Testis (tissue), 2 donors: ENCODE measurements at regions not wholly inside any gene's neighbourhood (a gene's known extent, or its start where the extent isn't known, plus 50 kb on each side); places are given as distances from the start of the nearest gene placed in this dataset.

Source experiments
- POLR2A ChIP-seq: fragments of 450-650 bp; IDR thresholded peaks from one replicate; pipeline ENCODE4 v1.6.1; 2017; ENCODE audit warnings: antibody characterized with exemption, mild to moderate bottlenecking, moderate library complexity
- TF ChIP-seq, protein P1 (sequence below), 3 experiments: fragments of 450-650 bp in 2 of 3; fragments of 200-600 bp in 1 of 3; sonication (generic) in 1 of 3; IDR thresholded peaks; one replicate each; pipeline ENCODE4 v1.5.1; 2016 to 2019; ENCODE audit warnings: antibody characterized with exemption in 3 of 3, mild to moderate bottlenecking in 2 of 3, moderate library complexity in 1 of 3

DNA sequence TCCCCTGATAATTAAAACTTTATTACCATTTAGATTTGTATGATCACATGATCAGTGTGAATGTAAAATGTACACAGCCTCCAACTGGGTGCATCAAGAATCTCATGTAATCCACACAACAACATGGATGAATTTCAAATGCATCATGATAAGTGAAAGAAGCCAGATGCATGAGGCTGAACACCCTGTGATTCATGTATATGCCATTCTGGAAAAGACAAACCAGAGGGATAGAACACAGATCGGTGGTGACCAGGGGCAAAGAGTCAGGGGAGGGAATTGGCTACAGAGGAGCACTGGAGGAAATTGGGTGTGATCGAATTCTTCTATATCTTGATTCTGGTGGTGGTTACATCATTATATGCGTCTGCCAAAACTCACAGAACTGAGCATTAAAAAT is 170.7 kb upstream of the SLC24A3 start:
- TF ChIP-seq, protein P1, sequence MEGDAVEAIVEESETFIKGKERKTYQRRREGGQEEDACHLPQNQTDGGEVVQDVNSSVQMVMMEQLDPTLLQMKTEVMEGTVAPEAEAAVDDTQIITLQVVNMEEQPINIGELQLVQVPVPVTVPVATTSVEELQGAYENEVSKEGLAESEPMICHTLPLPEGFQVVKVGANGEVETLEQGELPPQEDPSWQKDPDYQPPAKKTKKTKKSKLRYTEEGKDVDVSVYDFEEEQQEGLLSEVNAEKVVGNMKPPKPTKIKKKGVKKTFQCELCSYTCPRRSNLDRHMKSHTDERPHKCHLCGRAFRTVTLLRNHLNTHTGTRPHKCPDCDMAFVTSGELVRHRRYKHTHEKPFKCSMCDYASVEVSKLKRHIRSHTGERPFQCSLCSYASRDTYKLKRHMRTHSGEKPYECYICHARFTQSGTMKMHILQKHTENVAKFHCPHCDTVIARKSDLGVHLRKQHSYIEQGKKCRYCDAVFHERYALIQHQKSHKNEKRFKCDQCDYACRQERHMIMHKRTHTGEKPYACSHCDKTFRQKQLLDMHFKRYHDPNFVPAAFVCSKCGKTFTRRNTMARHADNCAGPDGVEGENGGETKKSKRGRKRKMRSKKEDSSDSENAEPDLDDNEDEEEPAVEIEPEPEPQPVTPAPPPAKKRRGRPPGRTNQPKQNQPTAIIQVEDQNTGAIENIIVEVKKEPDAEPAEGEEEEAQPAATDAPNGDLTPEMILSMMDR (IDR thresholded peaks at IDR 0.05) = no peak
- TF ChIP-seq POLR2A = no peak
